MCF 10A (cell line): ENCODE measurements at regions not wholly inside any gene's neighbourhood (a gene's known extent, or its start where the extent isn't known, plus 50 kb on each side); places are given as distances from the start of the nearest gene placed in this dataset.

Experiments
- BruUV-seq: library from RNA; stranded (reverse); fragments of 400-500 nt; replicated peaks from 2 replicates; lab custom pipeline; 2021; lab: Mats Ljungman, UMichigan
- CTCF ChIA-PET: fragments of 300-600 bp; sonication (Branson Sonifier 250); formaldehyde crosslinking; extraction: SDS; loops from one replicate; lab custom pipeline; 2021; ENCODE audit warnings: antibody characterized with exemption, inconsistent platforms; lab: Yijun Ruan, JAX
- POLR2A ChIA-PET: fragments of 300-600, 350-650 bp; sonication (Branson Sonifier 250); formaldehyde crosslinking; extraction: SDS; loops from one replicate; lab custom pipeline; 2020; ENCODE audit warnings: antibody characterized with exemption, inconsistent platforms; lab: Yijun Ruan, JAX
- DNase-seq: peaks from one replicate; pipeline ENCODE4 v3.0.0-alpha.2; 2018; ENCODE audit not compliant: unreplicated experiment
- H3K27ac Mint-ChIP-seq: one replicate; pipeline ENCODE4 v1.8.0; 2022; ENCODE audit warnings: mild to moderate bottlenecking, low read depth, mixed read lengths; ENCODE audit not compliant: unreplicated experiment
- H3K27me3 Mint-ChIP-seq: one replicate; pipeline ENCODE4 v1.8.0; 2022; ENCODE audit warnings: mixed read lengths; ENCODE audit not compliant: insufficient read depth, unreplicated experiment
- H3K36me3 Mint-ChIP-seq: one replicate; pipeline ENCODE4 v1.8.0; 2022; ENCODE audit warnings: mild to moderate bottlenecking, moderate library complexity, mixed read lengths; ENCODE audit not compliant: insufficient read depth, unreplicated experiment
- H3K4me1 Mint-ChIP-seq: one replicate; pipeline ENCODE4 v1.8.0; 2022; ENCODE audit warnings: mixed read lengths; ENCODE audit not compliant: insufficient read depth, unreplicated experiment
- H3K4me3 Mint-ChIP-seq: one replicate; pipeline ENCODE4 v1.8.0; 2022; ENCODE audit warnings: mild to moderate bottlenecking, moderate library complexity, mixed read lengths; ENCODE audit not compliant: unreplicated experiment
- H3K9me3 Mint-ChIP-seq: one replicate; pipeline ENCODE4 v1.8.0; 2022; ENCODE audit warnings: mixed read lengths; ENCODE audit not compliant: unreplicated experiment
- intact Hi-C: fragments of 100-400 bp; cut with micrococcal nuclease; formaldehyde crosslinking; loops from 2 replicates; pipeline ENCODE4 v1.14.1; 2022
- TF ChIP-seq, protein P1 (sequence below): fragments of 200-600 bp; IDR thresholded peaks from one replicate; pipeline ENCODE4 v1.8.0; 2022; ENCODE audit warnings: antibody characterized with exemption, mild to moderate bottlenecking; ENCODE audit not compliant: unreplicated experiment

DNA sequence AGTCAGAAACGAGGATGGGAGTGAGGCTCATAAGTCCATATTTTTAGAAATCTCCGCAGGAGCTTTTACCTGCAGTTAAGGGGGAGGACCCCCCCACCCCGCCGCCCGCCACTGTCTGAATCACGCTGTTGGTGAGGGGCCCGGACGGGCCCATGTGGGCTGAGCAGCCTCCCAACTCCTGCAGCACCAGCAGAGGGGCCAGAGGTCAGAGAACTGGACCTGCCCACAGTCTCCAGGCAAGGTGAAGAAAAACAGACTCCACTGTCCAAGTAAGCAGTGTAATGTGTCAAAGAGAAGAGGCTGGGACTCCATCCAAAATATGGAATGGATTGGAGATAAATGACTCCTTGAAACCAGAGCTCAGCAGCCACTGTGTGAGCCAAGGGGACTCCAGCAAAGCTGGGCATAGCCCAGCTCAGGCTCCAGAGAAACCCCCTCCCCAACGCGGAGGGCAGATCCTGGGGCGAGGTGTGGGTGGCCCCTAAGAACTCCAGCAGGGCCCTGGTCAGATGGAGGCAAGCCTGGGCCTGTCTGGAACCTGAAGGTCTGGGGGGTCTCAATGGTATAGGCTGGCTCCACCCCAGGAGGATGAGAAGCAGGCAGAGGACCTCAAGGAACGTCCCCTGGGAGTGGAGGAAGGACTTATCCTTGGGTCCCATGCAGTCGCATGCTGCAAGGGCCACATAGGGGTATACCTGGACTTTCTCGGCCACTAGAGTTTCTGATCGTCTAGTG, 128.5 kb upstream of the TNS3 start:
- BruUV-seq = no TSS peak
- no peaks in the 10 kb centered on the region for H3K27me3 Mint-ChIP-seq
- no peaks in the 10 kb centered on the region for H3K36me3 Mint-ChIP-seq
- H3K4me3 Mint-ChIP-seq = no peak overlapping the region
- CTCF ChIA-PET = no interaction called here
- TF ChIP-seq, protein P1, sequence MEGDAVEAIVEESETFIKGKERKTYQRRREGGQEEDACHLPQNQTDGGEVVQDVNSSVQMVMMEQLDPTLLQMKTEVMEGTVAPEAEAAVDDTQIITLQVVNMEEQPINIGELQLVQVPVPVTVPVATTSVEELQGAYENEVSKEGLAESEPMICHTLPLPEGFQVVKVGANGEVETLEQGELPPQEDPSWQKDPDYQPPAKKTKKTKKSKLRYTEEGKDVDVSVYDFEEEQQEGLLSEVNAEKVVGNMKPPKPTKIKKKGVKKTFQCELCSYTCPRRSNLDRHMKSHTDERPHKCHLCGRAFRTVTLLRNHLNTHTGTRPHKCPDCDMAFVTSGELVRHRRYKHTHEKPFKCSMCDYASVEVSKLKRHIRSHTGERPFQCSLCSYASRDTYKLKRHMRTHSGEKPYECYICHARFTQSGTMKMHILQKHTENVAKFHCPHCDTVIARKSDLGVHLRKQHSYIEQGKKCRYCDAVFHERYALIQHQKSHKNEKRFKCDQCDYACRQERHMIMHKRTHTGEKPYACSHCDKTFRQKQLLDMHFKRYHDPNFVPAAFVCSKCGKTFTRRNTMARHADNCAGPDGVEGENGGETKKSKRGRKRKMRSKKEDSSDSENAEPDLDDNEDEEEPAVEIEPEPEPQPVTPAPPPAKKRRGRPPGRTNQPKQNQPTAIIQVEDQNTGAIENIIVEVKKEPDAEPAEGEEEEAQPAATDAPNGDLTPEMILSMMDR = no peak
- POLR2A ChIA-PET = interaction anchor here (0.8 kb wide), 1 partner anchor 20 kb away, joined by 3 read pairs; no protein-coding TSS in a partner anchor
- H3K27ac Mint-ChIP-seq = no peak overlapping the region
- intact Hi-C loops = no loop called here
- DNase-seq = no peak
- H3K9me3 Mint-ChIP-seq = no peaks in the 10 kb centered on the region
- H3K4me1 Mint-ChIP-seq = no peaks in the 10 kb centered on the region

DNA sequence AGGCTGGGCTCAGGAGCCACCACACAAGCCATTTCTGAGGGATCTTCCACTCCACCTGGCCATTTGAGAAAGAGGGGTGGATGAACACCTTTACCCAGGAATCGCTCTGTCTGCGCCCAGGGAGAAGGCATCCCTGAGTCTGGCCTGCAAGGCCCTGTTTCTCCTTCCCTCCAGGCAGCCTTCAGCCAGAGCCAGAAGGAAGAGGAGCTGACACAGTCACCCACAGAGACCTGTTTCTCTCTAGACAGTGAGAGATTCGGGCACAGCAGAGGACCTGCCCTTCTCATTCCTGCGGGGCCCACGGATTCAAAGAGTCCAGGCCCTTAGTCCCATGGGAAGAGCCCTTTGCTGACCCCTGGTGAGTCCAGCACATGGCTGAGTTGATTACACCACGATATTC, 127.5 kb upstream of the TNS3 start:
- POLR2A ChIA-PET = interaction anchor here (0.8 kb wide), 1 partner anchor 19 kb away, joined by 3 read pairs; no protein-coding TSS in a partner anchor
- Mint-ChIP-seq H3K27me3 (no peaks in the 10 kb centered on the region), H3K27ac (no peak overlapping the region), H3K4me1 (no peaks in the 10 kb centered on the region), H3K9me3 (no peaks in the 10 kb centered on the region), H3K4me3 (no peak overlapping the region), H3K36me3 (no peaks in the 10 kb centered on the region)
- no peak for DNase-seq
- TF ChIP-seq, protein P1 = no peak
- CTCF ChIA-PET = no interaction called here
- intact Hi-C loops = no loop called here
- no TSS peak for BruUV-seq

DNA sequence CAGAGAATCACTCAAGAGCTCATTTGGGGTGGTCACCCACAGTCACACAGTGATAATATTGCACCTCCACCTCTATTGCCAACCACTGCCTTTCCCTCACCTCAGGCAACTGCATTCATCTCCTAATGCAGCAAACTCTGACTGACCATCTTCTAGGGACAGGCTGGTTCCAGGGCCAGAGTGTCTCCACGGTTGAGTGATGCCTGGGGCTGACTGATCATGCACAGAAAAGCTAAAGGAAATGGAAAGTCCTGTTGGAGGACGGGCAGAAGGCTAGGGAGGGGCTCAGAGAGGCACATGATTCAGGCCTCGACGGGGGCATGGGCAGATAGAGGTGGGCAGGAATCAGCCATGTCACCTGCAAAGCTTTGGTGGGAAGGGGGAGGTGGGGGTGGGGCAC, 127.1 kb upstream of the TNS3 start:
- no peaks in the 10 kb centered on the region for H3K27me3 Mint-ChIP-seq
- H3K4me1 Mint-ChIP-seq = no peaks in the 10 kb centered on the region
- no peak overlapping the region for H3K27ac Mint-ChIP-seq
- CTCF ChIA-PET = no interaction called here
- TF ChIP-seq, protein P1 = no peak
- H3K4me3 Mint-ChIP-seq = no peak overlapping the region
- intact Hi-C loops = no loop called here
- no peaks in the 10 kb centered on the region for H3K9me3 Mint-ChIP-seq
- POLR2A ChIA-PET = no interaction called here
- no peaks in the 10 kb centered on the region for H3K36me3 Mint-ChIP-seq
- DNase-seq = no peak
- BruUV-seq = no TSS peak

DNA sequence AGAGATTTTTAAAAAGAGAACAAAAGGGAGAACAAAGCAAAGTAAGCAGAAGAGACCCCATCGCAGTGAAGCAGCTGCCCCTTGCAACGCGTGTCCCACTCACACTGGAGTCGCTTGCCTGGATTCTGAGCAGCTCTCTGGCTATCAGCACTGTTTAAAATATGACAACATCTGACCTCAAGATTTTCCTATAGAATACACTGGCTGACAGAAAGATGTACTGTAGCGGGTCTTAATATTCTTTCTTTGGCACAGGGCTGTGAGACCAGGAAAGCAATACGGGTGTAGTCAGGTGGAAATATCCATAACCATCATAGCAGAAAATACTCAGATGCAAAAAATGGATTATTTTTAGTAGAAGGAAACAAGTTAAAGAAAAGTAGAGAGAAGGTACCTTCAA, 125.7 kb upstream of the TNS3 start:
- intact Hi-C loops = no loop called here
- Mint-ChIP-seq H3K4me1 (no peaks in the 10 kb centered on the region), H3K9me3 (no peaks in the 10 kb centered on the region), H3K36me3 (no peaks in the 10 kb centered on the region), H3K27ac (no peak overlapping the region), H3K4me3 (no peak overlapping the region), H3K27me3 (no peaks in the 10 kb centered on the region)
- CTCF ChIA-PET = no interaction called here
- TF ChIP-seq, protein P1 = no peak
- no TSS peak for BruUV-seq
- POLR2A ChIA-PET = interaction anchor here (1.1 kb wide), 1 partner anchor 17 kb away, joined by 4 read pairs; no protein-coding TSS in a partner anchor
- no peak for DNase-seq
